WERI-Rb-1 (cell line): ENCODE measurements at regions not wholly inside any gene's neighbourhood (a gene's known extent, or its start where the extent isn't known, plus 50 kb on each side); places are given as distances from the start of the nearest gene placed in this dataset.
A peak's percentile ranks its signal among the peaks of the same experiment; 100 is the strongest.

Experiments
- DNase-seq: peaks from one replicate; pipeline ENCODE4 v3.0.0-alpha.2; 2020
- H3K27ac ChIP-seq: fragments of 250-450 bp; sonication (Bioruptor Pico); 2 replicates; pipeline ENCODE4 v1.5.1; 2020; ENCODE audit warnings: mild to moderate bottlenecking, moderate library complexity
- H3K27me3 ChIP-seq: fragments of 250-450 bp; sonication (Bioruptor Pico); 2 replicates; pipeline ENCODE4 v1.5.1; 2021; ENCODE audit warnings: mild to moderate bottlenecking, low read depth, moderate library complexity; ENCODE audit not compliant: insufficient read depth, severe bottlenecking
- H3K36me3 ChIP-seq: fragments of 250-450 bp; sonication (Bioruptor Pico); 2 replicates; pipeline ENCODE4 v1.5.1; 2020; ENCODE audit warnings: mild to moderate bottlenecking, moderate library complexity
- H3K4me3 ChIP-seq: 2 replicates; pipeline ENCODE4 v1.5.1; 2011; ENCODE audit warnings: low read depth, mild to moderate bottlenecking, control low read depth, low read length
- H3K9me3 ChIP-seq: fragments of 250-450 bp; sonication (Bioruptor Pico); 2 replicates; pipeline ENCODE4 v1.5.1; 2021; ENCODE audit warnings: mild to moderate bottlenecking, moderate library complexity; ENCODE audit not compliant: severe bottlenecking
- TF ChIP-seq, protein P1 (sequence below): IDR thresholded peaks from 2 replicates; pipeline ENCODE4 v1.5.1; 2011; ENCODE audit warnings: low read depth, mild to moderate bottlenecking, control low read depth, inconsistent platforms, low read length

DNA sequence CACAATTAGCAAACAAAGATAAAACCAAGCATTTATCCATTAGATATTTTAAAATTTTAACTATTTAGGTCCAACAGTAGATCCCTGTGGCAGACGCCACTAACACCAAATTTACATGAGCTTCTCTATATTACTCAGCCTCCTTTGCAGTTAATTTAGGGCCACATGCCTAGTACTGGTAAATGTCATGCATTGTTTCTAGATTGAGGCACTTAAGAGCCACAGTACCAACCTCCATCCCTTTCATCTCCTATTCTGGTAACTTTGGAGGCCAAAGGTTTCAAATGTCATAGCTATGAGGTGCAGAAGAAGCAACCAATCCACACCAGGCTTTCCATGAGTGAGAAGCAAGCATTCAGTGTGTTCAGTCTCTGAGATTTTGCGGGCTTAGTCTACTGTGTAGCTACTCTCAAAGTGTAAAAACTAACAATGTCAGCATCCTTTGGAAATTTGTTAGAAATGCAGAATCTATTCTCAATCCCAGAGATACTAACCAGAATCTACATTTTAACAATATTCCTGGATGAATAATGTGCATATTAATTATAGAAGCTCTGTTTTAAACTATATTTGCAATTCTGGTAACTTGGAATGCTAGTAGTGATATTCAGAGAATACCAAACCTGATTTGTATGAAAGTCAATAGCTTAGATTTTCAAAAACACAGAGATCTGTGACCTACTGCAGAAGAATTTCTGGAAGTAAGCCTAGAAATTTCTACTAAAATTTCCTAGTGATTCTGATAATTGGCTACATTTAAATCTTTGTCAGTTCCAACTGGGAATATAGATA lies 206.3 kb upstream of the CD96 start:
- no peak for DNase-seq
- H3K27me3 ChIP-seq, result no peaks in the 10 kb centered on the region
- H3K9me3 ChIP-seq, result no peaks in the 10 kb centered on the region
- no peak overlapping the region for H3K27ac ChIP-seq
- no peaks in the 10 kb centered on the region for H3K36me3 ChIP-seq
- TF ChIP-seq, protein P1, sequence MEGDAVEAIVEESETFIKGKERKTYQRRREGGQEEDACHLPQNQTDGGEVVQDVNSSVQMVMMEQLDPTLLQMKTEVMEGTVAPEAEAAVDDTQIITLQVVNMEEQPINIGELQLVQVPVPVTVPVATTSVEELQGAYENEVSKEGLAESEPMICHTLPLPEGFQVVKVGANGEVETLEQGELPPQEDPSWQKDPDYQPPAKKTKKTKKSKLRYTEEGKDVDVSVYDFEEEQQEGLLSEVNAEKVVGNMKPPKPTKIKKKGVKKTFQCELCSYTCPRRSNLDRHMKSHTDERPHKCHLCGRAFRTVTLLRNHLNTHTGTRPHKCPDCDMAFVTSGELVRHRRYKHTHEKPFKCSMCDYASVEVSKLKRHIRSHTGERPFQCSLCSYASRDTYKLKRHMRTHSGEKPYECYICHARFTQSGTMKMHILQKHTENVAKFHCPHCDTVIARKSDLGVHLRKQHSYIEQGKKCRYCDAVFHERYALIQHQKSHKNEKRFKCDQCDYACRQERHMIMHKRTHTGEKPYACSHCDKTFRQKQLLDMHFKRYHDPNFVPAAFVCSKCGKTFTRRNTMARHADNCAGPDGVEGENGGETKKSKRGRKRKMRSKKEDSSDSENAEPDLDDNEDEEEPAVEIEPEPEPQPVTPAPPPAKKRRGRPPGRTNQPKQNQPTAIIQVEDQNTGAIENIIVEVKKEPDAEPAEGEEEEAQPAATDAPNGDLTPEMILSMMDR, result no peak
- no peak overlapping the region for H3K4me3 ChIP-seq

DNA sequence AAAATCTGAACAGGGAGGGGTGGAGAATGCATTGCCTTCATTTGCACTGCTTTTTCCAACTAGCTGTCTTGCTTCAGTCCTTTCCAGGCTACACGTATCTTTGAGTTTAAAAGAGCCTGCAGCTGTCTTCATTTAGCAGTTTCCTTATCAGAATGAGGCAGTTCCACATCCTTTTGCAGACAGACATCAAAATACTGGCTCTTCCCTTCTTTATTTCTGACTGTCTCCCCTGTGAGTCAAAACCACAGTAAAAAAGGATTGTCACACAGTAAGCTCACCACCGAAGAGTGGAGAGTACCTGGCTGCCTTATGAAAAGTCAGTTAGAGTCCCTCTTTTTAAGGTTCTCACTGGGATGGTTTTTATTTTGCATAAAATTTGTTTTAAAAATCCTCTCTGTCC lies 205.5 kb upstream of the CD96 start:
- H3K27ac ChIP-seq, result no peak overlapping the region
- no peaks in the 10 kb centered on the region for H3K27me3 ChIP-seq
- no peaks in the 10 kb centered on the region for H3K9me3 ChIP-seq
- no peaks in the 10 kb centered on the region for H3K36me3 ChIP-seq
- no peak for DNase-seq
- H3K4me3 ChIP-seq, result no peak overlapping the region
- TF ChIP-seq, protein P1, result no peak

DNA sequence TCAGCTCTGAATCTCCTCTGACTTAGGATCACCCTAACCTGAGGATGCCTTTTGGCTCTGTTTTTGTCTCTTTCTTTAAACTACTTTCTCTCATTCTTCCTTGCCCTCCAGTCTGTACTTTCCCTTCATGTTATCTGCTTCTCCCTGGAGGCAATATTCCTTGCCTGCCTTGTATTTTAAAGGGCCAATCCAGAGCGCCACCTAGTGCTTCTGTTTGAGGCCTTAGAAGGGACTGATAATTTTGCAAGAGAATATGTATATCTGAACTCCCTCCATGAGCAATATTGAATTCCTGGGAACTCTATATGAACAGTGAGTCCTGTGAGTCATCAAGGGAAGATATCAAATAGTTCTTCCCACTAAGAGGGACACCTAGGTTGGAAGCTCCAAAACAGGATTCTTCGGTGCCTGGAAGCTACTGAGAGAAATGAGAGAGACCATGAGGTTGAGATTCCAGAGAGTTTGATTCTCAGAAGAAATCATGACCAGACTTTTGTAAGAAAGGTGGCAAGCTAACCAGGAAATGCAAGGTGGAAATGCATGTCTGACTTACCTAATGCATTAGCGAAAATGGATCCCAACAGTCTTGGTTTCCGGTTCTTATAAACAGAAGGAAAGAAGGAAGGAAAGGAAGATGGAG lies 203.8 kb upstream of the CD96 start:
- TF ChIP-seq, protein P1, result peak; percentile 63
- H3K27ac ChIP-seq, result no peak overlapping the region
- no peaks in the 10 kb centered on the region for H3K27me3 ChIP-seq
- DNase-seq, result peak; percentile 74
- H3K36me3 ChIP-seq, result no peaks in the 10 kb centered on the region
- no peak overlapping the region for H3K4me3 ChIP-seq
- H3K9me3 ChIP-seq, result no peaks in the 10 kb centered on the region

DNA sequence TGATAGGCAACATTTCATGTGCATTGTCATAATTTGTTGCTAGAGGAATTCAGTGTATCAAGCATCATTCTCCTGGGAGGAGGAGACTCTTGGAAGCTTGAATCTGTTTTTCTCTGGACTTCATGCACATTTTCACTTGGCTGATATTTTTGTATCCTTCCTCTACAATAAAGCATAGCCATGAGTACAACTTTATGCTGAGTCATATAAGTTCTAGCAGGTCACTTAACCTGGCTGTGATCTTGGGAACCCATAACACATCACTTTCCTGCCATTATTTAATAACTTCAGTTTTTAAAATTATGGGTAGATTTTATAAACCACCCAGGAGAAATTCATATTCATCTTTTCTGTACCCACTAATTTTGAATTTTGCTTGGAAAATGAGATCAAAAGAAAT lies 203.0 kb upstream of the CD96 start:
- TF ChIP-seq, protein P1, result no peak
- no peak for DNase-seq
- H3K27me3 ChIP-seq, result no peaks in the 10 kb centered on the region
- H3K9me3 ChIP-seq, result no peaks in the 10 kb centered on the region
- H3K4me3 ChIP-seq, result no peak overlapping the region
- H3K27ac ChIP-seq, result no peak overlapping the region
- no peaks in the 10 kb centered on the region for H3K36me3 ChIP-seq

DNA sequence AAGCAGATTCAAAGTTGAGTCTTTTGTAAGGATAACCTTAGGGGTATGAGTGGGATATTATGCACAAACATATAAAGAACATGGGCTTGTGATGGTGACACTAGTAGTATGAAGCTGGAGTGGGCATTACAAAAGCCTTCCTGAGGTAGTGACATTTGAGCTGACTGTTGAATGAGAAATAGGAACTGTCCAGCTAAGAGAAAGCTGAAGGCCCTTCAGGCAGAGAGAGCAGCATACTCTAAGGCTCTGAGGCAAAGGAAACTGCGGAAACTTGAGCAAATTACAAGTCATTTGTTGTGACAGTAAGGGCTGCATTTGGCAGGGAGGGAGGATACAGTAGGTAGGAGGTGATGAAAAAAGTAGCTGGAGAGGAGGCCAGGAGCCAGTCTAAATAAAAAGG lies 190.7 kb upstream of the CD96 start:
- DNase-seq, result no peak
- Histone ChIP-seq H3K36me3 (no peaks in the 10 kb centered on the region), H3K27ac (no peak overlapping the region), H3K4me3 (no peak overlapping the region), H3K9me3 (peaks cover 7% of the 10 kb centered on the region), H3K27me3 (no peaks in the 10 kb centered on the region)
- TF ChIP-seq, protein P1, result no peak
